ENCODE measurements at regions not wholly inside any gene's neighbourhood (a gene's known extent, or its start where the extent isn't known, plus 50 kb on each side); places are given as distances from the start of the nearest gene placed in this dataset.

DNA sequence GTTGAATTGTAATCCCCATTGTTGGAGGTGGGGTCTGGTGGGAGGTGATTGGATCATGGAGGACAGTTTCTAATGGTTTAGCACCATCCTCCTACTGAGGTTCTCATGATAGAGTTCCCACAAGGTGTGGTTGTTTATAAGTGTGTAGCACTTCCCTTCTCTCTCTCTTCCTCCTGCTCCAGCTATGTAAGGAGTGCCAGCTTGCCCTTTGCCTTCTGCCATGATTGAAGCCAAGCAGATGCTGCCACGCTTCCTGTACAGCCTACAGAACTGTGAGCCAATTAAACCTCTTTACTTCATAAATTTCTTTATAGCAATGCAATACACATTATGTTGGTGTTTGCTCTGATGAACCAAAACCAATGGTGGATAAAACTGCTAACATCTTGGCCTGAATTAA is 238.2 kb downstream of the EFNB2 start:
- DNase-seq: no peak

GRCh38 chr13:106296723-106297122 is 238.7 kb downstream of the EFNB2 start:
- no peak for DNase-seq

DNA sequence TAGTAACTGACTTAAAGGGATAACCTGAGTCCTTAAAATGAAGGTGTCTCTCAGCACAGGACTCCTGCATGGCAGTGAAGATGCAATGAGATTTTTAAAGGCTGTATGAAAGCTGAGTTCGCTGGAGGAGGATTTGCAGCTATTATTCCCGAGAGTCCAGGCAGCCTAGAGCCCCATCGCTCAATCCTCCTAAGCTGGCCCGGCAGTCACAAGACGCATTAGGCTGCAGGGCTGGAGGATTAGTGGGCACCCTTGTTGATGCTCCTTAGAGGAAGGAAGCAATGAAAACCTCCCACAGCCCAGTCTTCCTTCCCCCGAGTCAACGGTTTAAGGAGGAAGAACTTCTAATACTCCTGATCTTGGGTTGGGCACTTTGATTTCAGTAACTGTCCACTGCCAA is 239.5 kb downstream of the EFNB2 start:
- DNase-seq: peak in 1 of 51 donors; percentile 1

GRCh38 chr13:106291006-106291405 is 244.5 kb downstream of the EFNB2 start:
- DNase-seq: no peak

DNA sequence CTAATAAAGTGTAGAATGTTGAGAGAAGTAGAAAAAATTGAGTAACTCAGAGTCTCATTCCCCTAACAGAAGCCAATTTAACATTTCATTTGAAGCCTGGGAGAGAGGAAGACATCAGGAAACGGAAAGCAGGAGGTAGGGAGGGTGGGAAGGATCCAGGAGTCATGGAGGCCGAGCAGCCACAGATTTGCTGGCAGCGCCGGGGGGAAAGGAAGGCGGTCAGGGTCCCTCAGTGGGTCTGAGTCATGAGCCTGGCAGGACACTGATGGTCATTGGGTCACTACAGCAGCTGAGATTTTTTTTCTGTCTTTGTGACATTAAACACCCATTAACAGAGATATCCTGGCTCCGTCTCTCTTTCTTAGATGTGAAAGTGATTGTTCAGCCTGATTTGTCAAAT is 248.1 kb downstream of the EFNB2 start:
- no peak for DNase-seq

- peak in 1 of 51 donors; percentile 2 for DNase-seq
These were observed 248.7 kb downstream of the EFNB2 start for GRCh38 chr13:106286811-106287210.

- no peak for DNase-seq
These were observed 251.1 kb downstream of the EFNB2 start for GRCh38 chr13:106284358-106284757.

GRCh38 chr13:106281426-106281825 is 254.0 kb downstream of the EFNB2 start:
- DNase-seq: no peak

DNA sequence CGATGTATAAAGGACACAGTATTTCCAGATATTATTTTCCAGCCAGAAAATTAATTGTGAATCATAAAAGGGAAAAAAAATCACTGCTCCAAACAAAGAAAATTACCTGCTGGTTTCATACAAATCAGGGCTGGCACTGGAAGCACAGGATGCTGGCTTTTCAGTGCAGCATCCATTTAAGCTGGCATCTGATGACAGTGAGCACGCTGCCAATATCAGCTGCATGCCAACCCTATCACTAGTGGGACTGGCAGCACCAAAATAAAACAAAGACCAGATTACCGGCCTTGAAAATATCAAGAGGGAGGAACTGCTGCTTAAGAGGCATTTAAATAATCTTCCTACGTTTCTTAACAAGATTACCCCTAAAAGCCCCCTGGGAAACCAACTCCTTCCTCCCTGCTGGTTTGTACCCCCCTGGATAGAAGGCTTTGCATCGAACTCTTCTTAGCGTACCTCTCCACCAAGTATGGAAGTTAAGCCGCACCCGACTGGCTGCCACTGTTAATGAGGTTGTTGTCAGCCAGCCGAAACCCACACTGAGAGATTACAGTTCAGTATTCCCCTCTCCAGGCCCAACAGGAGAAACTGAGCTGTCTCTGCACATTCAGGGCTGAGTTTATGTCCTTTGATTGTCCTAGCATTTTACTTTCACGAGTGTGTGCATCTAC is 257.8 kb downstream of the EFNB2 start:
- DNase-seq: peak in 2 of 51 donors; percentile 1 to 5

GRCh38 chr13:106276876-106277275 is 258.6 kb downstream of the EFNB2 start:
- DNase-seq: no peak

GRCh38 chr13:106275446-106276032 is 259.9 kb downstream of the EFNB2 start:
- DNase-seq: no peak

GRCh38 chr13:106274551-106275203 is 260.8 kb downstream of the EFNB2 start:
- no peak for DNase-seq

GRCh38 chr13:106263801-106264200 is 271.7 kb downstream of the EFNB2 start:
- no peak for DNase-seq

DNA sequence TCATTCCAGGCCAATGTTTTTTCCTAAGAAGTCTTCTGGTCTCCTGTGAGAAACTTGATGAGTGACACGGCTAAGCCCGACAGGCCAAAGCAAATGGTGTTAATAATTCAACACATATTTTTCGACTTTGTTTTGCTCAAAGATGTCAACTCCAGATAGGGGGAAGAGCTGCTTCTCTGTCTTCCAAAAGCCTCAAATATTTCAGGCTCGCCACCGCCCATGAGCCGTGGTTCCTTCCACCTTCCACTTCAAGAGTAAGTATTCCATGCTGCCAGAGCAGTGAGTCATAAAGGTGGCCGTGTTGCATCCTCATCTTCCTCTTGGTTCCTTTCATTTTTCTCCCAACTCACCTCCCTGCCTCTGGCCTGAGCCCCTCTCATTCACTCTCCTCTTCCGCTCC is 272.6 kb downstream of the EFNB2 start:
- no peak for DNase-seq

DNA sequence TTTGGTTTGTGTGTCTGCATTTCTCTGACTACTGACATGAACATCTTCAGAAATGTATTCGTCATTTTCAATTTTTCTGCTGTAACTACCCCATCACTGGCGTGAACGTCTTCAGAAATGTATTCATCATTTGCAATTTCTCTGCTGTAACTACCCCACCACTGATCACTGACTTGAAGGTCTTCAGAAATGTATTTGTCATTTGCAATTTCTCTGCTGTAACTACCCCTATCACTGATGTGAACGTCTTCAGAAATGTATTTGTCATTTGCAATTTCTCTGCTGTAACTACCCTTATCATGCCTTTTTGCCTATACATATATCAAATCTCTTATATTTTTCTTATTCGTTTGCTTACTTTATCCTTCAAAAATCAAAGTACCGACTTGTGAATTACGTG is 274.0 kb downstream of the EFNB2 start:
- DNase-seq: no peak

DNA sequence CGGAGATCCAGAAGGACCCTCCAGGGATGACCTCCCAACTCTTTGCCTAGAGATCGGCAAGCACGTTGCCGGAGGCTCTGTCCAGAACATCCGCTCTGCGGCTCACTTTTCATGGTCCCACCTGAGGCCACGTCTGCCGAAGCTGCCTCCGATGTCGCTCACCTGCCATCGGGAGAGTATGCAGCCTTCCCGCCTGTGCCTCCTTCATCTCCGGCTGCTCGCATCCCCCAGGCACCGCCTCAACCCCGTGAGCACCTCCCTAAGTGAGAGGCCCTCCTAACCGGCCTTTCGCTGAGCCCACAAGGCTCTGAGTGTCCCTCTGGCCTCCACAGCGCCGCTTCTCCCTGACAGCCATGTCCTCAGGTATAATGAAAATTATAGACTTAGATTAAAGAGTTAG is 275.1 kb downstream of the EFNB2 start:
- no peak for DNase-seq

GRCh38 chr13:106259928-106260327 is 275.5 kb downstream of the EFNB2 start:
- DNase-seq: no peak

GRCh38 chr13:106246666-106247188 is 288.7 kb downstream of the EFNB2 start:
- DNase-seq: no peak

DNA sequence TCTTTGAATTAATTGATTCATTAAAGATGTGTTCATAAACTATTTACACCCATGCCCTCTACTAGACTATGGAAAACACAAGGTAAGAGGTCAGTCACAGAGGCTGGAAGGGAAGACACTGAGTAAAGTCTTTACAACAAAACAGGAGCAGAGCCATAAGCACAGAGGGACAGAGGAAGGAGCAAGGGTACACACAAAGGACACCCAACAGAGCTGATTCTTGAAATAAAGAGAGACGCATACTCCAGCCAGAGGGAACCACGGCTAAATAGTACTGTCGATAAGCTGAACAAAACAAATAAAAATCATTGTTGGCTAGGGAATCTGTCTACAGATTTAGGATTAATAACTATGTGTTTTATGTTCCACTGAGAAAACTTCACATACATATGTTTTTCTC is 289.2 kb downstream of the EFNB2 start:
- DNase-seq: no peak

GRCh38 chr13:106243011-106243565 is 292.4 kb downstream of the EFNB2 start:
- no peak for DNase-seq

- no peak for DNase-seq
These were observed 293.2 kb downstream of the EFNB2 start for GRCh38 chr13:106241974-106242953.

Data from hypothalamus (tissue), 51 donors.